ENCODE measurements at regions not wholly inside any gene's neighbourhood (a gene's known extent, or its start where the extent isn't known, plus 50 kb on each side); places are given as distances from the start of the nearest gene placed in this dataset.

GRCh38 chr1:83637009-83637408, 361.9 kb downstream of the TTLL7 start:
- Mint-ChIP-seq H3K27me3 (ENCODE audit: low read depth) (no peaks in the 10 kb centered on the region), H3K4me1 (ENCODE audit: low read depth) (peaks cover 5% of the 10 kb centered on the region), H3K9me3 (no peaks in the 10 kb centered on the region), H3K4me3 (no peak overlapping the region), H3K36me3 (ENCODE audit: insufficient read depth) (no peaks in the 10 kb centered on the region)
- ATAC-seq (no peak), DNase-seq (no peak)

- DNase-seq, result no peak
- Mint-ChIP-seq H3K36me3 (ENCODE audit: insufficient read depth) (no peaks in the 10 kb centered on the region), H3K27me3 (ENCODE audit: low read depth) (no peaks in the 10 kb centered on the region), H3K9me3 (no peaks in the 10 kb centered on the region), H3K4me1 (ENCODE audit: low read depth) (peaks cover 2% of the 10 kb centered on the region), H3K4me3 (no peak overlapping the region)
- peak; percentile 91 to 92 for ATAC-seq
Observed at GRCh38 chr1:83632906-83633305, 366.0 kb downstream of the TTLL7 start.

- no peaks in the 10 kb centered on the region for H3K27me3 Mint-ChIP-seq (ENCODE audit: low read depth)
- H3K36me3 Mint-ChIP-seq (ENCODE audit: insufficient read depth), result no peaks in the 10 kb centered on the region
- ATAC-seq, result no peak
- H3K9me3 Mint-ChIP-seq, result no peaks in the 10 kb centered on the region
- peaks cover 2% of the 10 kb centered on the region for H3K4me1 Mint-ChIP-seq (ENCODE audit: low read depth)
- DNase-seq, result no peak
- no peak overlapping the region for H3K4me3 Mint-ChIP-seq
Observed at GRCh38 chr1:83631851-83632250, 367.1 kb downstream of the TTLL7 start.

- ATAC-seq, result no peak
Observed at GRCh38 chr1:83627045-83627444, 371.9 kb downstream of the TTLL7 start.

DNA sequence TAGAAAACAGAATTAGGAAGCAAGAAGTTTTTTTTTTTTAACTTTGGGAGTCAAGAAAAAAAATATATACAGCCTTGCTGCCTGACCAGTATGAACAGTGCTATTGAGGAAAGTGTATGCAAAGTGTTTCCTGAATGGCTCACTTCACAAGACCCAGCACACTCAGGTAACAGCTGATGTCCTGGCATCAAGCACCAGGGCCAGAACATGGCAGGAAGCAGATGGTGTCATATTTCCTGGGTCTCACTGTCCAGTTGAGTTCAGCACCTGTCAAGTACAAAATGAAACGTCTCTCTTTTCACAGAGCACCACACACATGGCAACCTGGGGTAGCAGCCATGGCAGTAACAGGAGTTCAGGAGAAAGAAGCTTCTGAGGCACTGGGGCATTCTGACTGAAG, 372.3 kb downstream of the TTLL7 start:
- no peak overlapping the region for H3K4me3 Mint-ChIP-seq
- DNase-seq, result no peak
- no peaks in the 10 kb centered on the region for H3K36me3 Mint-ChIP-seq (ENCODE audit: insufficient read depth)
- no peaks in the 10 kb centered on the region for H3K4me1 Mint-ChIP-seq (ENCODE audit: low read depth)
- no peaks in the 10 kb centered on the region for H3K9me3 Mint-ChIP-seq
- no peak for ATAC-seq
- no peaks in the 10 kb centered on the region for H3K27me3 Mint-ChIP-seq (ENCODE audit: low read depth)

More at GRCh38 chr1:83627045-83627444, 371.9 kb downstream of the TTLL7 start:
- H3K9me3 Mint-ChIP-seq, result no peaks in the 10 kb centered on the region
- no peak for DNase-seq
- no peak overlapping the region for H3K4me3 Mint-ChIP-seq
- no peaks in the 10 kb centered on the region for H3K4me1 Mint-ChIP-seq (ENCODE audit: low read depth)
- H3K36me3 Mint-ChIP-seq (ENCODE audit: insufficient read depth), result no peaks in the 10 kb centered on the region
- no peaks in the 10 kb centered on the region for H3K27me3 Mint-ChIP-seq (ENCODE audit: low read depth)

- H3K4me3 Mint-ChIP-seq, result no peak overlapping the region
- H3K4me1 Mint-ChIP-seq (ENCODE audit: low read depth), result no peaks in the 10 kb centered on the region
- no peaks in the 10 kb centered on the region for H3K36me3 Mint-ChIP-seq (ENCODE audit: insufficient read depth)
- H3K9me3 Mint-ChIP-seq, result no peaks in the 10 kb centered on the region
- DNase-seq (no peak), ATAC-seq (no peak)
- no peaks in the 10 kb centered on the region for H3K27me3 Mint-ChIP-seq (ENCODE audit: low read depth)
Observed at GRCh38 chr1:83625646-83626045, 373.3 kb downstream of the TTLL7 start.

DNA sequence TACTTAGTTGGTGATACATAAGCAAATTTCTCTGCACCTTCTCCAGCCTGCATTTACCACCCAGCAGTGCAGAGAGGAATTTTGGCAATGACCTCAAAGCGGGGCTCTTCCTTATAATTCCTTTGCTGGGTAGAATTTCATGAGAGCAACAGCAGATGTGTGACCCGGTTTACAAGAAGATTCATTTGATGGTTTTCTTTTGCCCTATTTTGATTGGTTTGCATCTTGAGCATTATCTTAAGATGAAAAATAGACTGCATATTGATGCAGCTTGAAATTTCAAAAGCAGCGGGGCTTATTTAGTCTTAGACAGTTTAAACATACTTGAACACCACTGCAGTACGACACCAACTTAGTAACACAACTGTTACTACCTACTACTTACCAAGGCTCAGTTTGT, 378.9 kb downstream of the TTLL7 start:
- Mint-ChIP-seq H3K4me1 (ENCODE audit: low read depth) (no peaks in the 10 kb centered on the region), H3K36me3 (ENCODE audit: insufficient read depth) (no peaks in the 10 kb centered on the region), H3K9me3 (no peaks in the 10 kb centered on the region), H3K4me3 (no peak overlapping the region), H3K27me3 (ENCODE audit: low read depth) (no peaks in the 10 kb centered on the region)
- ATAC-seq (no peak), DNase-seq (no peak)

DNA sequence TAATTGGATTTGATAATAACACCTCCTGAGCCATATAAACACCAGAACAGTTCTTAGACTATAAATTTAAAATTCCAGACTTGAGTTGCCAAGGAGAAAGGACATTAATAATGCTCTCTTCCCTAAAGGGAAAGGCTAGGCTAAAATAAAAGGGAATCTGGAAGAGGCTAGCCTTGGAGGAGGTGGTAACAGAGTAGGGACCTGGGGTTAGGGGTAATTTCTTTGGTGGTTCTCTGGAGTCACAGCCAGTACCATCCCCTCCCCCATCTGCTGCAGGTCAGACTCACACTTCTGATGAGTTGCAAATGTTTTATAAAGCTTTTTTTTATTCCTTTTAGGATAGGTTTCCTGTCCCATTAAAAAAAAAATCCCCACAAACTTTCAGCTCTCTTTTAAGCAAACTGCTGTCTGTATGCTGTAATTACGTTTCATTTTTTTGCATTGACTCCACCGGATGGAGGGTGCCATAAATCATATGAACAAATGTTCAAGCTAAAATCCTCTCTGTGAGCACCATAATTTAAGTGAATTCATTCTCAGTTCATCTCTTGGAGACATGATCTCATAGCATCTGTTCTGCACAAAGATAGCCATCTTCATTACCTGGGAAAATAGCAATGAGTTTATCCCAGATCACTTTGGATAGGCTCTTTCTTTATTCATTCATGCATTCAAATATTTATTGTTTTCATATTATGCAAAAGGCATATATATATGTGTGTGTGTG, 379.6 kb downstream of the TTLL7 start:
- Mint-ChIP-seq H3K4me3 (no peak overlapping the region), H3K27me3 (ENCODE audit: low read depth) (no peaks in the 10 kb centered on the region), H3K9me3 (no peaks in the 10 kb centered on the region), H3K36me3 (ENCODE audit: insufficient read depth) (no peaks in the 10 kb centered on the region), H3K4me1 (ENCODE audit: low read depth) (no peaks in the 10 kb centered on the region)
- ATAC-seq (no peak), DNase-seq (no peak)

DNA sequence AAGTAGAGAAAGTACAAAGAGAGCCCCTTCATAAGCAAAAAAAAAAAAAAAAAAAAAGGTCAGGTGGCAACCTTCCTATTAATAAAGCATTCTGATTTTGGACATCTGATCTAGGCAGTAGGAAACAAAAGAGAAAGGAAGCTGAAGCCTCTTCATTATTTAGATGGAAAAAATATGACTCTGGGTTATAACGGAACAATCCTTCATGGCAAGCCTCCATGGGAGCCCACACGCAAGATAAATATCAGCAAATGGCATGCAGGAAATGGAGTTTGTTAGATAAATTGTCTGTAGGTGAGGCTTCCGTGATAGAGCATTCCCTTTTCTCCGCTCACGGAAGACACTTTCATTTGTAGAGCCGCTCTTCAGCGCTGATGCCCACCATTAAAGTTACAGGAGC, 381.0 kb downstream of the TTLL7 start:
- DNase-seq, result no peak
- Mint-ChIP-seq H3K36me3 (ENCODE audit: insufficient read depth) (no peaks in the 10 kb centered on the region), H3K4me3 (no peak overlapping the region), H3K9me3 (no peaks in the 10 kb centered on the region), H3K27me3 (ENCODE audit: low read depth) (no peaks in the 10 kb centered on the region), H3K4me1 (ENCODE audit: low read depth) (no peaks in the 10 kb centered on the region)
- no peak for ATAC-seq

GRCh38 chr1:83615370-83615769, 383.6 kb downstream of the TTLL7 start:
- ATAC-seq (no peak), DNase-seq (no peak)
- Mint-ChIP-seq H3K4me3 (no peak overlapping the region), H3K36me3 (ENCODE audit: insufficient read depth) (no peaks in the 10 kb centered on the region), H3K9me3 (no peaks in the 10 kb centered on the region), H3K4me1 (ENCODE audit: low read depth) (no peaks in the 10 kb centered on the region), H3K27me3 (ENCODE audit: low read depth) (no peaks in the 10 kb centered on the region)

- Mint-ChIP-seq H3K4me1 (ENCODE audit: low read depth) (peaks cover under 1% of the 10 kb centered on the region), H3K36me3 (ENCODE audit: insufficient read depth) (no peaks in the 10 kb centered on the region), H3K4me3 (no peak overlapping the region), H3K27me3 (ENCODE audit: low read depth) (no peaks in the 10 kb centered on the region), H3K9me3 (peaks cover 8% of the 10 kb centered on the region)
- DNase-seq, result no peak
- ATAC-seq, result no peak
Observed at GRCh38 chr1:83606416-83606955, 392.4 kb downstream of the TTLL7 start.

GRCh38 chr1:83596331-83596730, 402.6 kb downstream of the TTLL7 start:
- H3K4me3 Mint-ChIP-seq, result no peak overlapping the region
- DNase-seq, result no peak
- H3K27me3 Mint-ChIP-seq (ENCODE audit: low read depth), result no peaks in the 10 kb centered on the region
- H3K4me1 Mint-ChIP-seq (ENCODE audit: low read depth), result peaks cover 17% of the 10 kb centered on the region
- H3K36me3 Mint-ChIP-seq (ENCODE audit: insufficient read depth), result no peaks in the 10 kb centered on the region
- ATAC-seq, result no peak
- peaks cover 6% of the 10 kb centered on the region for H3K9me3 Mint-ChIP-seq

GRCh38 chr1:83593073-83593472, 405.9 kb downstream of the TTLL7 start:
- H3K4me1 Mint-ChIP-seq (ENCODE audit: low read depth), result peaks cover 16% of the 10 kb centered on the region
- no peak overlapping the region for H3K4me3 Mint-ChIP-seq
- DNase-seq, result no peak
- H3K36me3 Mint-ChIP-seq (ENCODE audit: insufficient read depth), result no peaks in the 10 kb centered on the region
- H3K9me3 Mint-ChIP-seq, result peaks cover 6% of the 10 kb centered on the region
- no peaks in the 10 kb centered on the region for H3K27me3 Mint-ChIP-seq (ENCODE audit: low read depth)
- no peak for ATAC-seq

DNA sequence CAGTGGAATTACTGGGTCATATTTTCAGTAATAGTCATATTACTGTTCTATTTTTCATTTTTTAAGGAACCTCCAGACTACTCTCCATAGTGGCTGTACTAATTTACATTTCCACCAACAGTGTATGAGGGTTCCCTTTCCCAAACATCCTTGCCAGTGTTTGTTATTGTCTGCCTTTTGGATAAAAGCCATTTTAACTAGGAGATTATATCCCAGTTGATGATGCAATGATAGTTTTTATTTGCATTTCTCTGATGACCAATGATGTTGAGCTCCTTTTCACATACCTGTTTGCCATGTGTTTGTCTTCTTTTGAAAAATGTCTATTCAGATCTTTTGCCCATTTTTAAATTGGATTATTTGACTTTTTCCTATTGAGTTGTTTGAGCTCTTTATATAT, 410.8 kb downstream of the TTLL7 start:
- Mint-ChIP-seq H3K4me1 (ENCODE audit: low read depth) (peaks cover 20% of the 10 kb centered on the region), H3K27me3 (ENCODE audit: low read depth) (no peaks in the 10 kb centered on the region), H3K4me3 (no peak overlapping the region), H3K36me3 (ENCODE audit: insufficient read depth) (no peaks in the 10 kb centered on the region), H3K9me3 (peaks cover 6% of the 10 kb centered on the region)
- no peak for ATAC-seq
- DNase-seq, result no peak

DNA sequence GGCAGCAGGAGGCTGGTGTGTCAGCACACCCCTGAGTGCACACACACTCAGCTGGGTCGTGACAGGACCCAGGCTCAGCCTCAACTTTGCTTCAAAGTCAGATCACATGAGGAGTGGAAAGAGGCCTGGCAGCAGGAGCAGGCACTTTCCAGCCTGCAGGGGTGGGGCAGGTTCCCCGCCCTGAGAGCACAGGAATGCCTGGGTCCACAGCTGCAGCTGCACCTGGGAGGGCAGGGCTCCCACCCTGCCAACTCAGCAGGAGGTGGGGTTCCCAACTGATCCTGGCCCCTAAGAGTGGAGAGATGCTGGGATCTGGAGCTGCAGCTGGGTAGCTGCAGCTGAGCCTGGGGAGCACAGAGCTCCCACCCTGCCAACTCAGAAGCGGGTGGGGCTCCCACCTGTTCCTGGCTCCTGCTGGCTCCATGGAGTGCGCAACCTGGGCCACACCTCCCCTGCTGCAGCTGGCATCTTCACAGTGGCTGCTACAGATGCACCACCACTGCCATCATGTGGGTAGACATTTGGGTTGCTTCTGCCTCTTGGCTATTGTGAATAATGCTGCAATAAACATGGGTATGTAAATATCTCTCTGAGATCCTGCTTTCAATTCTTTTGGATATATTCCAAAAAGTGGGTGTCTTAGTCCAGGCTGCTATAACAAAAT, 415.4 kb downstream of the TTLL7 start:
- peak; percentile 21 to 37 for ATAC-seq
- peaks cover 3% of the 10 kb centered on the region for H3K4me1 Mint-ChIP-seq (ENCODE audit: low read depth)

More for the DNA sequence above, 415.4 kb downstream of the TTLL7 start:
- peaks cover 9% of the 10 kb centered on the region for H3K9me3 Mint-ChIP-seq
- H3K36me3 Mint-ChIP-seq (ENCODE audit: insufficient read depth), result no peaks in the 10 kb centered on the region
- DNase-seq, result no peak
- H3K27me3 Mint-ChIP-seq (ENCODE audit: low read depth), result no peaks in the 10 kb centered on the region
- H3K4me3 Mint-ChIP-seq, result no peak overlapping the region
